Activated CD8-positive, alpha-beta memory T cell treated with anti-CD3 and anti-CD28 coated beads, Interleukin-2, amount 10 ng/mL, durations not matched to agents 7 days and 5 days (primary cell): ENCODE measurements at regions not wholly inside any gene's neighbourhood (a gene's known extent, or its start where the extent isn't known, plus 50 kb on each side); places are given as distances from the start of the nearest gene placed in this dataset.

ENCODE experiments used
- ATAC-seq: fragments of 150-1000 bp; cut with Tn5 transposase; one replicate; pipeline ENCODE4 v1.10.0; 2021; ENCODE audit warnings: moderate library complexity
- CTCF ChIA-PET: fragments of 350-600 bp; sonication (Branson Sonifier 250); formaldehyde crosslinking; loops from one replicate; lab custom pipeline; 2021; ENCODE audit warnings: antibody characterized with exemption; lab: Charles Lee
- DNase-seq: peaks from one replicate; pipeline ENCODE4 v3.0.0-alpha.2; 2020
- H3K27ac Mint-ChIP-seq: one replicate; pipeline ENCODE4 v1.8.0; 2021; ENCODE audit warnings: mild to moderate bottlenecking, mixed read lengths
- H3K27me3 Mint-ChIP-seq: one replicate; pipeline ENCODE4 v1.8.0; 2021; ENCODE audit warnings: mixed read lengths
- H3K36me3 Mint-ChIP-seq: one replicate; pipeline ENCODE4 v1.8.0; 2021; ENCODE audit warnings: mild to moderate bottlenecking, mixed read lengths
- H3K4me1 Mint-ChIP-seq: one replicate; pipeline ENCODE4 v1.8.0; 2021; ENCODE audit warnings: mixed read lengths
- H3K4me3 Mint-ChIP-seq: one replicate; pipeline ENCODE4 v1.8.0; 2021; ENCODE audit warnings: mild to moderate bottlenecking, moderate library complexity, mixed read lengths
- H3K9me3 Mint-ChIP-seq: one replicate; pipeline ENCODE4 v1.8.0; 2022; ENCODE audit warnings: low read depth, mixed read lengths

GRCh38 chr4:125123570-125124109 lies 191.1 kb upstream of the FAT4 start:
- H3K27me3 Mint-ChIP-seq: no peaks in the 10 kb centered on the region
- no peaks in the 10 kb centered on the region for H3K36me3 Mint-ChIP-seq
- CTCF ChIA-PET: no interaction called here
- ATAC-seq: no peak
- no peak overlapping the region for H3K27ac Mint-ChIP-seq
- no peak for DNase-seq
- H3K4me1 Mint-ChIP-seq: no peaks in the 10 kb centered on the region
- H3K9me3 Mint-ChIP-seq: peaks cover 1% of the 10 kb centered on the region
- no peak overlapping the region for H3K4me3 Mint-ChIP-seq

GRCh38 chr4:125121581-125121980 lies 193.2 kb upstream of the FAT4 start:
- no peak for ATAC-seq
- no peaks in the 10 kb centered on the region for H3K4me1 Mint-ChIP-seq
- H3K9me3 Mint-ChIP-seq: no peaks in the 10 kb centered on the region
- H3K4me3 Mint-ChIP-seq: no peak overlapping the region
- H3K27me3 Mint-ChIP-seq: no peaks in the 10 kb centered on the region
- CTCF ChIA-PET: no interaction called here
- DNase-seq: no peak
- no peak overlapping the region for H3K27ac Mint-ChIP-seq
- no peaks in the 10 kb centered on the region for H3K36me3 Mint-ChIP-seq

GRCh38 chr4:125116431-125116830 lies 198.3 kb upstream of the FAT4 start:
- DNase-seq (no peak), ATAC-seq (no peak)
- peaks cover under 1% of the 10 kb centered on the region for H3K9me3 Mint-ChIP-seq
- H3K27ac Mint-ChIP-seq: no peak overlapping the region
- no peaks in the 10 kb centered on the region for H3K27me3 Mint-ChIP-seq
- H3K4me1 Mint-ChIP-seq: no peaks in the 10 kb centered on the region
- no peak overlapping the region for H3K4me3 Mint-ChIP-seq
- H3K36me3 Mint-ChIP-seq: no peaks in the 10 kb centered on the region
- CTCF ChIA-PET: no interaction called here

- Mint-ChIP-seq H3K4me3 (no peak overlapping the region), H3K9me3 (peaks cover 3% of the 10 kb centered on the region), H3K4me1 (no peaks in the 10 kb centered on the region), H3K27me3 (no peaks in the 10 kb centered on the region), H3K36me3 (no peaks in the 10 kb centered on the region), H3K27ac (no peak overlapping the region)
- no peak for DNase-seq
- CTCF ChIA-PET: no interaction called here
- no peak for ATAC-seq
These were observed 198.8 kb upstream of the FAT4 start for GRCh38 chr4:125115941-125116340.

GRCh38 chr4:125115476-125115875 lies 199.3 kb upstream of the FAT4 start:
- CTCF ChIA-PET: no interaction called here
- Mint-ChIP-seq H3K27ac (no peak overlapping the region), H3K9me3 (peaks cover 3% of the 10 kb centered on the region), H3K36me3 (no peaks in the 10 kb centered on the region), H3K4me1 (no peaks in the 10 kb centered on the region), H3K4me3 (no peak overlapping the region), H3K27me3 (no peaks in the 10 kb centered on the region)
- no peak for ATAC-seq
- DNase-seq: no peak

- no peak overlapping the region for H3K4me3 Mint-ChIP-seq
- DNase-seq (no peak), ATAC-seq (no peak)
- H3K27ac Mint-ChIP-seq: no peak overlapping the region
- no peaks in the 10 kb centered on the region for H3K27me3 Mint-ChIP-seq
- no peaks in the 10 kb centered on the region for H3K4me1 Mint-ChIP-seq
- CTCF ChIA-PET: no interaction called here
- H3K9me3 Mint-ChIP-seq: peaks cover 3% of the 10 kb centered on the region
- no peaks in the 10 kb centered on the region for H3K36me3 Mint-ChIP-seq
These were observed 202.2 kb upstream of the FAT4 start for GRCh38 chr4:125112536-125112935.

- ATAC-seq: no peak
- CTCF ChIA-PET: no interaction called here
- peaks cover 3% of the 10 kb centered on the region for H3K9me3 Mint-ChIP-seq
- H3K36me3 Mint-ChIP-seq: no peaks in the 10 kb centered on the region
- no peak overlapping the region for H3K4me3 Mint-ChIP-seq
- H3K4me1 Mint-ChIP-seq: no peaks in the 10 kb centered on the region
- H3K27me3 Mint-ChIP-seq: no peaks in the 10 kb centered on the region
- no peak for DNase-seq
- H3K27ac Mint-ChIP-seq: no peak overlapping the region
These were observed 203.4 kb upstream of the FAT4 start for GRCh38 chr4:125111323-125111722.

GRCh38 chr4:125105561-125105960 lies 209.2 kb upstream of the FAT4 start:
- no peak for ATAC-seq
- Mint-ChIP-seq H3K4me1 (no peaks in the 10 kb centered on the region), H3K27me3 (no peaks in the 10 kb centered on the region), H3K4me3 (no peak overlapping the region), H3K36me3 (no peaks in the 10 kb centered on the region), H3K9me3 (peaks cover 3% of the 10 kb centered on the region), H3K27ac (no peak overlapping the region)
- CTCF ChIA-PET: no interaction called here
- DNase-seq: no peak

- Mint-ChIP-seq H3K9me3 (peaks cover 5% of the 10 kb centered on the region), H3K4me1 (no peaks in the 10 kb centered on the region), H3K4me3 (no peak overlapping the region), H3K27ac (no peak overlapping the region), H3K27me3 (no peaks in the 10 kb centered on the region), H3K36me3 (no peaks in the 10 kb centered on the region)
- CTCF ChIA-PET: no interaction called here
- ATAC-seq: no peak
- DNase-seq: no peak
These were observed 210.1 kb upstream of the FAT4 start for GRCh38 chr4:125104616-125105015.

- Mint-ChIP-seq H3K9me3 (peaks cover 5% of the 10 kb centered on the region), H3K27me3 (no peaks in the 10 kb centered on the region), H3K27ac (no peak overlapping the region), H3K4me1 (no peaks in the 10 kb centered on the region), H3K36me3 (no peaks in the 10 kb centered on the region), H3K4me3 (no peak overlapping the region)
- no peak for DNase-seq
- CTCF ChIA-PET: no interaction called here
- ATAC-seq: no peak
These were observed 213.0 kb upstream of the FAT4 start for GRCh38 chr4:125101719-125102118.

GRCh38 chr4:125097729-125098128 lies 217.0 kb upstream of the FAT4 start:
- Mint-ChIP-seq H3K27ac (no peak overlapping the region), H3K36me3 (no peaks in the 10 kb centered on the region), H3K27me3 (no peaks in the 10 kb centered on the region), H3K9me3 (peaks cover 5% of the 10 kb centered on the region), H3K4me3 (no peak overlapping the region), H3K4me1 (no peaks in the 10 kb centered on the region)
- DNase-seq: no peak
- CTCF ChIA-PET: no interaction called here
- ATAC-seq: no peak

- DNase-seq (no peak), ATAC-seq (no peak)
- Mint-ChIP-seq H3K9me3 (peaks cover 5% of the 10 kb centered on the region), H3K4me3 (no peak overlapping the region), H3K27ac (no peak overlapping the region), H3K27me3 (no peaks in the 10 kb centered on the region), H3K36me3 (no peaks in the 10 kb centered on the region), H3K4me1 (no peaks in the 10 kb centered on the region)
- CTCF ChIA-PET: no interaction called here
These were observed 218.1 kb upstream of the FAT4 start for GRCh38 chr4:125096662-125097061.

GRCh38 chr4:125091541-125091940 lies 223.2 kb upstream of the FAT4 start:
- Mint-ChIP-seq H3K36me3 (no peaks in the 10 kb centered on the region), H3K27ac (no peak overlapping the region), H3K27me3 (no peaks in the 10 kb centered on the region), H3K4me1 (no peaks in the 10 kb centered on the region), H3K4me3 (no peak overlapping the region), H3K9me3 (peaks cover 2% of the 10 kb centered on the region)
- ATAC-seq (no peak), DNase-seq (no peak)
- CTCF ChIA-PET: no interaction called here

GRCh38 chr4:125091101-125091500 lies 223.7 kb upstream of the FAT4 start:
- DNase-seq: no peak
- H3K4me3 Mint-ChIP-seq: no peak overlapping the region
- peaks cover 2% of the 10 kb centered on the region for H3K9me3 Mint-ChIP-seq
- ATAC-seq: no peak
- H3K27me3 Mint-ChIP-seq: no peaks in the 10 kb centered on the region
- no peaks in the 10 kb centered on the region for H3K4me1 Mint-ChIP-seq
- H3K27ac Mint-ChIP-seq: no peak overlapping the region
- no peaks in the 10 kb centered on the region for H3K36me3 Mint-ChIP-seq
- CTCF ChIA-PET: no interaction called here

- DNase-seq: no peak
- peaks cover 6% of the 10 kb centered on the region for H3K9me3 Mint-ChIP-seq
- H3K27me3 Mint-ChIP-seq: no peaks in the 10 kb centered on the region
- H3K4me3 Mint-ChIP-seq: no peak overlapping the region
- no peak overlapping the region for H3K27ac Mint-ChIP-seq
- ATAC-seq: no peak
- CTCF ChIA-PET: no interaction called here
- no peaks in the 10 kb centered on the region for H3K4me1 Mint-ChIP-seq
- H3K36me3 Mint-ChIP-seq: no peaks in the 10 kb centered on the region
These were observed 230.1 kb upstream of the FAT4 start for GRCh38 chr4:125084608-125085007.
